ENCODE measurements at regions not wholly inside any gene's neighbourhood (a gene's known extent, or its start where the extent isn't known, plus 50 kb on each side); places are given as distances from the start of the nearest gene placed in this dataset.

- Histone ChIP-seq H3K4me3 (ENCODE audit: control insufficient read depth in 2 of 3, extremely low read depth in 1 of 3, insufficient read depth in 2 of 3, low read depth in 1 of 3, low read length in 3 of 3) (no peak overlapping the region), H3K36me3 (ENCODE audit: control insufficient read depth in 2 of 2, extremely low read depth in 1 of 2, insufficient read depth in 2 of 2, low read length in 2 of 2) (no peaks in the 10 kb centered on the region), H4K20me1 (ENCODE audit: control insufficient read depth, extremely low read depth, insufficient read depth, low read length) (no peaks in the 10 kb centered on the region), H3K4me2 (ENCODE audit: control insufficient read depth, extremely low read depth, insufficient read depth, low read depth, low read length) (no peak overlapping the region), H3K9me3 (ENCODE audit: control insufficient read depth, low read depth, low read length) (no peaks in the 10 kb centered on the region), H3K9ac (ENCODE audit: control insufficient read depth, extremely low read depth, insufficient read depth, low read length) (no peak overlapping the region), H3K79me2 (ENCODE audit: control insufficient read depth, insufficient read depth, low read length) (no peaks in the 10 kb centered on the region), H3K9me1 (ENCODE audit: control insufficient read depth, extremely low read depth, insufficient read depth, low read length) (no peaks in the 10 kb centered on the region), H3K4me1 (ENCODE audit: control insufficient read depth, extremely low read depth, insufficient read depth, low read length) (no peaks in the 10 kb centered on the region), H2AFZ (ENCODE audit: control insufficient read depth, low read length) (no peak overlapping the region), H3K27ac (ENCODE audit: control insufficient read depth, insufficient read depth, low read length) (no peak overlapping the region), H3K27me3 (ENCODE audit: control insufficient read depth, extremely low read depth, insufficient read depth, low read length) (no peaks in the 10 kb centered on the region)
- DNase-seq (ENCODE audit: low read depth, low spot score) (no peak), FAIRE-seq (no peak)
- TF ChIP-seq EZH2 (IDR thresholded peaks at IDR 0.05; ENCODE audit: low read length) = no peak
- no peak for TF ChIP-seq CTCF (optimal IDR thresholded peaks at IDR 0.05 in 1 of 3, IDR thresholded peaks at IDR 0.05 in 1 of 3, conservative IDR thresholded peaks at IDR 0.05 in 1 of 3; ENCODE audit: extremely low read depth in 1 of 3, insufficient read depth in 2 of 3, low read length in 3 of 3)
- dilution Hi-C loops (cut with MboI; ENCODE audit: extremely low pct_ligation_motif_present, low sequenced_read_pairs) = no loop called here
These were observed 91.9 kb upstream of the C9orf72 start for GRCh38 chr9:27665136-27665535.

- FAIRE-seq (no peak), DNase-seq (ENCODE audit: low read depth, low spot score) (no peak)
- H2AFZ ChIP-seq (ENCODE audit: control insufficient read depth, low read length) = no peak overlapping the region
- no peaks in the 10 kb centered on the region for H3K9me3 ChIP-seq (ENCODE audit: control insufficient read depth, low read depth, low read length)
- no peaks in the 10 kb centered on the region for H3K27me3 ChIP-seq (ENCODE audit: control insufficient read depth, extremely low read depth, insufficient read depth, low read length)
- H3K36me3 ChIP-seq (ENCODE audit: control insufficient read depth in 2 of 2, extremely low read depth in 1 of 2, insufficient read depth in 2 of 2, low read length in 2 of 2) = no peaks in the 10 kb centered on the region
- H3K4me3 ChIP-seq (ENCODE audit: control insufficient read depth in 2 of 3, extremely low read depth in 1 of 3, insufficient read depth in 2 of 3, low read depth in 1 of 3, low read length in 3 of 3) = no peak overlapping the region
- dilution Hi-C loops (cut with MboI; ENCODE audit: extremely low pct_ligation_motif_present, low sequenced_read_pairs) = no loop called here
- H3K4me1 ChIP-seq (ENCODE audit: control insufficient read depth, extremely low read depth, insufficient read depth, low read length) = no peaks in the 10 kb centered on the region
- H4K20me1 ChIP-seq (ENCODE audit: control insufficient read depth, extremely low read depth, insufficient read depth, low read length) = no peaks in the 10 kb centered on the region
- H3K79me2 ChIP-seq (ENCODE audit: control insufficient read depth, insufficient read depth, low read length) = no peaks in the 10 kb centered on the region
- no peak overlapping the region for H3K27ac ChIP-seq (ENCODE audit: control insufficient read depth, insufficient read depth, low read length)
- H3K9me1 ChIP-seq (ENCODE audit: control insufficient read depth, extremely low read depth, insufficient read depth, low read length) = no peaks in the 10 kb centered on the region
- no peak overlapping the region for H3K9ac ChIP-seq (ENCODE audit: control insufficient read depth, extremely low read depth, insufficient read depth, low read length)
- no peak overlapping the region for H3K4me2 ChIP-seq (ENCODE audit: control insufficient read depth, extremely low read depth, insufficient read depth, low read depth, low read length)
- TF ChIP-seq CTCF (optimal IDR thresholded peaks at IDR 0.05 in 1 of 3, IDR thresholded peaks at IDR 0.05 in 1 of 3, conservative IDR thresholded peaks at IDR 0.05 in 1 of 3; ENCODE audit: extremely low read depth in 1 of 3, insufficient read depth in 2 of 3, low read length in 3 of 3) (no peak), EZH2 (IDR thresholded peaks at IDR 0.05; ENCODE audit: low read length) (no peak)
These were observed 95.0 kb upstream of the C9orf72 start for GRCh38 chr9:27668280-27668679.

Data from keratinocyte (primary cell).